ENCODE measurements at regions not wholly inside any gene's neighbourhood (a gene's known extent, or its start where the extent isn't known, plus 50 kb on each side); places are given as distances from the start of the nearest gene placed in this dataset.

DNA sequence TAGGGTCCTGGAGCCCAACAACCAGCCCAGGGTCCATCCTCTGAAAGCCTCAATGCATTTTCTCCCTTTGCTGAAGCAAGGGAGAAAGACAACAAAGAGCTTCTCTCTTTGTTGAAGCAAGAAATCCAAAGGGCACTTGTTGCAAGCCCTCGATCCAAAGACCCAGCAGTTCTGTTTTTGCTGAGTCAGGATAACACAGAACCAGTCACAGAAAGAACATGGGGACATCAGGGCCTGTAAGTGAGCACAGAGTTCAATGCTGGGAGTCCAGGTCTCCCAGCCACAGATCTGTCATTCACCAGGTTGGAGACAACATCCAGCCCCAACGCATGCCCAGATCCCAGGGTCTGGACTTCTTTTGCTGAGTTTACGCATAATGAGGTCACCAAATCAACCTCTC, 315.8 kb upstream of the KLHL29 start:
- DNase-seq (ENCODE audit: low read depth), result no peak
- Histone ChIP-seq H3K36me3 (ENCODE audit: control insufficient read depth, insufficient read depth, low read length) (no peaks in the 10 kb centered on the region), H3K4me3 (ENCODE audit: low read depth, low read length) (no peak overlapping the region), H3K27me3 (ENCODE audit: control insufficient read depth, insufficient read depth, low read length) (no peaks in the 10 kb centered on the region)
- TF ChIP-seq, protein P1, sequence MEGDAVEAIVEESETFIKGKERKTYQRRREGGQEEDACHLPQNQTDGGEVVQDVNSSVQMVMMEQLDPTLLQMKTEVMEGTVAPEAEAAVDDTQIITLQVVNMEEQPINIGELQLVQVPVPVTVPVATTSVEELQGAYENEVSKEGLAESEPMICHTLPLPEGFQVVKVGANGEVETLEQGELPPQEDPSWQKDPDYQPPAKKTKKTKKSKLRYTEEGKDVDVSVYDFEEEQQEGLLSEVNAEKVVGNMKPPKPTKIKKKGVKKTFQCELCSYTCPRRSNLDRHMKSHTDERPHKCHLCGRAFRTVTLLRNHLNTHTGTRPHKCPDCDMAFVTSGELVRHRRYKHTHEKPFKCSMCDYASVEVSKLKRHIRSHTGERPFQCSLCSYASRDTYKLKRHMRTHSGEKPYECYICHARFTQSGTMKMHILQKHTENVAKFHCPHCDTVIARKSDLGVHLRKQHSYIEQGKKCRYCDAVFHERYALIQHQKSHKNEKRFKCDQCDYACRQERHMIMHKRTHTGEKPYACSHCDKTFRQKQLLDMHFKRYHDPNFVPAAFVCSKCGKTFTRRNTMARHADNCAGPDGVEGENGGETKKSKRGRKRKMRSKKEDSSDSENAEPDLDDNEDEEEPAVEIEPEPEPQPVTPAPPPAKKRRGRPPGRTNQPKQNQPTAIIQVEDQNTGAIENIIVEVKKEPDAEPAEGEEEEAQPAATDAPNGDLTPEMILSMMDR (IDR thresholded peaks at IDR 0.05; ENCODE audit: insufficient read depth, low read length, poor library complexity, severe bottlenecking), result no peak

DNA sequence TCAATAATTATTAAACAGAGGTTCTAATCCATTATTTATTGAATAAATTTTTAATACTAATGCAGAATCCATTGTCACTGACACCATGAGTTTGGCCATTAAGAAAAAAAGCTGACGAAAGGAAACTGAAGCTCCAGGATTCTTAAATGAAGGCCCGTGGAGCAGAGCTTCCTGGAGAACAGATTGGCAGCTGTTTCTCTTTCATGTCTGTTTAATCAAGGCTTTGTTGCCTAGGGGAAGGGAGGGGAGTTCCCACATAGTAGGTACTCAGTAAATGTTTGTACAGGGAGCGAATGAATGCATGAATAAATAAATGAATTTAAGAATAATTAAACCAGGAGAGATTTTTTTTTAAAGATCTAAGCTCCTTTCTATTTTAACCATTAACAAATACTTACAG, 315.1 kb upstream of the KLHL29 start:
- no peak overlapping the region for H3K4me3 ChIP-seq (ENCODE audit: low read depth, low read length)
- no peak for DNase-seq (ENCODE audit: low read depth)
- TF ChIP-seq, protein P1 (IDR thresholded peaks at IDR 0.05; ENCODE audit: insufficient read depth, low read length, poor library complexity, severe bottlenecking), result no peak
- no peaks in the 10 kb centered on the region for H3K36me3 ChIP-seq (ENCODE audit: control insufficient read depth, insufficient read depth, low read length)
- H3K27me3 ChIP-seq (ENCODE audit: control insufficient read depth, insufficient read depth, low read length), result no peaks in the 10 kb centered on the region

DNA sequence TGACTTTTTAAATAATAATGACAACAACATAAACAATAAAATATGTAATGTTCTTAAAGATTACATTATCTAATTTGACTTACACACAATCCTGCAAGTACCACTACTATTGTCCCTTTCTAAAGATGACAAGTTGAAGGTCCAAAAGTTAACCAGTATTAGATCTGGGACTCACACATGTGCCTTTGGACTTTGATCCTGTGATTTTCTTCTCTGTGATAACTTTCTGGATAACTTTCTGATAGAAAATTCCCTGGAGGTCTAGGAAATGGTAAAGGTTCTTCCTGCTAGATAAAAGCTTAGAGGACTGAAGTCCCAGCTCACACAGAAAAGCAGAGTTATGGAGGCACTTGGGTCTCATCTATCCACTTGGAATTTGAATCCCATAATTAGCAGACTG, 311.9 kb upstream of the KLHL29 start:
- DNase-seq (ENCODE audit: low read depth), result no peak
- Histone ChIP-seq H3K27me3 (ENCODE audit: control insufficient read depth, insufficient read depth, low read length) (no peaks in the 10 kb centered on the region), H3K36me3 (ENCODE audit: control insufficient read depth, insufficient read depth, low read length) (no peaks in the 10 kb centered on the region), H3K4me3 (ENCODE audit: low read depth, low read length) (no peak overlapping the region)
- TF ChIP-seq, protein P1 (IDR thresholded peaks at IDR 0.05; ENCODE audit: insufficient read depth, low read length, poor library complexity, severe bottlenecking), result no peak

DNA sequence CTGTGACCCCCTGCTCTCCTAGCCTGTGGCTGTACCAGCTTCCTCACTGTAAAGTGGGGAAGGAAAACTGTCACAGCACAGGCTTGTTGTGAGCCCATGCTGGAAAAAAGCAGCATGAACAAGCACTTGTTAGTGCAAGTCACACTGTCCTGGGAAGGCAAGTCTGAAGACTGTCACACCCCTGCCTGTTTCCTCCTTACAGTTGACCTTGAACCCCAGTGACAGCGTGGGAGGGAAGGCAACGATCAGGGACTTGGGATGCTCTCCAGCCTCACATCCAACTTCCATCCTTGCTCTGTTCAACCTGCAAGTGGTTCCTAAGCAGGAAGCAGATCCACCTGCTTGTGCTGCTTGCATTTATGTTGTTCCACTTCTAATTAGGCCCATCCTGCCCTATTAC, 311.3 kb upstream of the KLHL29 start:
- TF ChIP-seq, protein P1 (IDR thresholded peaks at IDR 0.05; ENCODE audit: insufficient read depth, low read length, poor library complexity, severe bottlenecking), result no peak
- no peaks in the 10 kb centered on the region for H3K27me3 ChIP-seq (ENCODE audit: control insufficient read depth, insufficient read depth, low read length)
- DNase-seq (ENCODE audit: low read depth), result no peak
- H3K36me3 ChIP-seq (ENCODE audit: control insufficient read depth, insufficient read depth, low read length), result no peaks in the 10 kb centered on the region
- no peak overlapping the region for H3K4me3 ChIP-seq (ENCODE audit: low read depth, low read length)

DNA sequence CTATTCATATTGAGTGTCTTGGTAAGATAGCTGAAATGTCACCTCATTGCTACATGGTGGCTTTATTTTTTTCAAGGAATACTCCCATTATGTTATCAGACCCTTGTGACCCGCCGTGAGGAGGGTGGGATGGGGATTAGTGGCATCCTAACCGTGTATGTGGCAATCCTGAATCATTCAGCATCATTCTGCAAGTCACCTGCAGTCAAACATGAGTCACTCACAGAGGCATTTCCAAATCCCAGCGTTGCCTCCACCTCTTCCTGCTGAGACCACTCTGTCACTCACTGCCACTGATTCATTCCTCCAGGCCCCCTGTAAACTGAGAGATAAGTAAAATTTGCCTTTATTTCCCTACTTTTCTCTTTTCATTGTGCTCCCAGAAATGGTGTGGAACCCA, 307.4 kb upstream of the KLHL29 start:
- DNase-seq (ENCODE audit: low read depth), result no peak
- Histone ChIP-seq H3K4me3 (ENCODE audit: low read depth, low read length) (no peak overlapping the region), H3K36me3 (ENCODE audit: control insufficient read depth, insufficient read depth, low read length) (no peaks in the 10 kb centered on the region), H3K27me3 (ENCODE audit: control insufficient read depth, insufficient read depth, low read length) (no peaks in the 10 kb centered on the region)
- TF ChIP-seq, protein P1 (IDR thresholded peaks at IDR 0.05; ENCODE audit: insufficient read depth, low read length, poor library complexity, severe bottlenecking), result no peak

DNA sequence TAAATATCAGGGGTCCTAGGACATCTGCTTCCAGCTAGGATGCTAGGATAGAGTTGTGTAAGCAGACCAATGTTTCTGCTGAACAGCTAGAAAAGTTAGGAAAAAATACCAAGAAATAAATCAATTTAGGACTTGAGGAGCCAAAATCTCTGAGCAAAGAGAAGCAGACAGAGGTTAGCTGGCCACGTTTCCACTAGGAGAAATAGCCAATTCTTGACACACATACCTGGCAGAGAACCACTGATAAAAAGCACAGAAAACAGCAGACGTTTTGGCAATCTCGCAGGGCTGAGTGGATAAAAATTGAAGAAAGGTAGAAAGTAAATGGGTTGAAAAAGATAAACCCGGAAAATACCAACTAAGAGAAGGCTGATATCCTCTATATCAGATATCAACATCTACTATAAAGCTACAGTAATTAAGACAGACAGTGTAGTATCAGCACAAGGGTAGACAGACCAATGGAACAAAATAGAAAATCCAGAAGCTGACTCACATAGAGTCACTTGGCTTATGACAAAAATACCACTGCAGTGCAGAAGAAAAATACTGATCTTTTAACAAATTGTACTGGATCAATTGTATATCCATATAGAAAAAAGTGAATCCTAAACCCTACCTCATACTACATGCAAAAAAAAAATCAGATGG, 306.1 kb upstream of the KLHL29 start:
- TF ChIP-seq, protein P1 (IDR thresholded peaks at IDR 0.05; ENCODE audit: insufficient read depth, low read length, poor library complexity, severe bottlenecking), result no peak
- Histone ChIP-seq H3K36me3 (ENCODE audit: control insufficient read depth, insufficient read depth, low read length) (no peaks in the 10 kb centered on the region), H3K4me3 (ENCODE audit: low read depth, low read length) (no peak overlapping the region), H3K27me3 (ENCODE audit: control insufficient read depth, insufficient read depth, low read length) (no peaks in the 10 kb centered on the region)
- DNase-seq (ENCODE audit: low read depth), result no peak

Measured in kidney epithelial cell (primary cell).